DMS79 (cell line): ENCODE measurements at regions not wholly inside any gene's neighbourhood (a gene's known extent, or its start where the extent isn't known, plus 50 kb on each side); places are given as distances from the start of the nearest gene placed in this dataset.
"Not testable (repeated sequence)": the region's sequence is repeated elsewhere in the genome, so short reads cannot be mapped to it uniquely, and the experiment has no call there.

Source experiments
- DNase-seq: peaks from one replicate; lab custom pipeline; 2025; lab: John Stamatoyannopoulos, UW

DNA sequence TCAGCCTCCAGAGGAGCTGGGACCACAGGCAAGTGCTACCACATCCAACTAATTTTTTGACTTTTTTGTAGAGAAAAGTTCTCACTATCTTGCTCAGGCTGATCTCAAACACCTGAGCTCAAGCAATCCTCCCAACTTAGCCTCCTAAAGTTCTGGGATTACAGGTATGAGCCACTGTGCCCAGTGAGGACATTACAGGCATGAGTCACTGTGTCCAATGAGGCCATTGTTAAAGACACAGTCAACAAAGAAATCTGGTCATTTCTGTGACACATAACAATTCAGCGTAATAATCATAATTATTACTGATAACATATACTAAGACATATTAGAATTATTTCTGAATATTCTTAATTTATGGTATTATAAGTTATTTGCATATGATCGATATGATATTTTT is 463.4 kb upstream of the NDN start:
- DNase-seq, result no peak

DNA sequence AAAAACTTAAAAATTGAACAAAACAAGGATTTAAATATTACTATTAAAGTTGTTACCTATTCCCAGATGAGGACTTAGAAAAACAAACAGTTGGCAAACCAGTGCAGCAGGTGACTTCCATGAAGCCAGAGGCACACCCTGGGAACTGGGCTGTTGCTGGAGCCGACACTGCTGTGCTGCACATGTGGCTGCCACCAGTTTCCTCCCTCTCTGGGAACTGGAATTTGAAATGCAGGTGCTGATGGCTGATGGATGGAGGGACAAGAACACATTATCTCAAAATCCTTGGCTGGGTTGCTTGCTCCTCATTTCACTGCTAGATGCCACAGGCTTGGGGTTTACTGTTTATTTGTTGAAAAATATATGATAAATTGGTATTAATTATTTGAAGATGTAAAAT is 471.2 kb upstream of the NDN start:
- not testable (repeated sequence) for DNase-seq

DNA sequence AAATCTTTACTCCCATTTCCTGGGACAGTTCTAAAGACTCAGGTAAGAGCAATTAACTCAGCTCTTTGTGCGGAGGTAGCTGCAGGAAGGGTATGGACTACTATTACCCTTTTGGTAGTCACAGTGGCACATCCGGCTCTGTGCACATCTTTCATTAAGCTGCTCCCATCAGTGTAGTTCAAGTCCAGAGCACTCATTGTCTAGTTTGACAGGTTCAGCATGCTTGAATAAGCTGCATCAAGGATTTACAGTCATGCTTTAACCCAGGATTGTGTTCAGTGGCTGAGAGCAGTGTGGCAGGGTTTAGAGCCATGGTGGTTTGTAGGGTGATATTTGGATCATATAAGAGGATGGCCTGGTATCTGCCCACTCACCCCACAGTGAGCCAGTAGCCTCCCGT is 478.4 kb upstream of the NDN start:
- not testable (repeated sequence) for DNase-seq

- DNase-seq, result not testable (repeated sequence)
Measured at GRCh38 chr15:24202297-24202696, 473.3 kb upstream of the NPAP1 start.

DNA sequence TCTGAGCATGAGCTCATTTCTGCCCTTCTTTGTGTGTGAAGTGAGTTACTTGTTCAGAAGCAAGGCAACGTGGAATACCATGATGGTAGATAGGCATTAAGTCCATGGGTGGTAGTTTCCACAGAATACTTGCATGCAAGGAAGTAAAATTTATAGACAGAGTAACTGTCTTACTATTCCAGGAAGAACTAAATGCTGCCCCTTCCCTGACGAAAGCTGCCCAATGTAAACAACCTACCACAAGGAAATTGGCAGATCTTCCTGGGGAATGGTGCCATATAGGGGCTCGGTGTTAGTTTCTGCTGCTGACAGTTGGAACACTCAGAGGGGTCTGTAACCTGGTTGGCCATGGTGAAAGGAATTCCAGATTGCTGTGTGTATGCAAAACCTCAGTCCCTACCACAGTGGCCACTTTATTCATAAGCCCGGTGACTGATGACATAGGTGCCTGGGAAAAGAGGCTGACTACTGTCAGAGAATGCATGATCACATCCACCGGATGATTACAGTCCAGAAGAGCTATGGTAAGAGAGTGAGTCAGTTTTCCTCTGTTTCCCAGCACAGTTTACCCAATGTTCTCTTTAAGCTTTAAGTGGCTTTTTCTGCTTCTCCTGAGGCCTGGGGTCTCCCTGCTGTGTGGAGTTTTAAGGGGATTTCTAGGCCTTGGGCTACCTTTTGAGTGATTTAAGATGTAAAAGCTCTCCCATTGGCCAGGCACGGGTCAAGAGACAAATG is 463.7 kb upstream of the NPAP1 start:
- DNase-seq, result not testable (repeated sequence)

GRCh38 chr15:24223739-24224138 is 451.8 kb upstream of the NPAP1 start:
- no peak for DNase-seq

DNA sequence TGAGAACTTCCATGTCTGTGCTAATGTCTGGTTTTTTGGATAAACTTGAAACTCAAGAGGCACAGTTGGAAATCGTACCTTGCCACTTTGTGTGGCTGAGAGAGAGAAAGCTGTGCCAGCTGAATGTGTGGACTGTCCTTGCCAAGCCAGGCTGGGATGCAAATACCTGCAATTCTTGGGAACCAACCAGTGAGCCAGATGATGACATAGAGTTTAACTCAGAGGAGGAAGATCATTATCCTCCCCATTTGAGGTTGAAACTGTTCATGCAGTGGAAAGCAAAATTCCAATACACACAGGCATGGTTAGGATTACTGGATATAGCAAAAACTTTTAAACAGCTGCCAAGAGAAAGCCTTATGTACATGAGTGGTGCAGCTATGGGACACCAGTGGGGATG is 451.4 kb upstream of the NPAP1 start:
- DNase-seq, result no peak

DNA sequence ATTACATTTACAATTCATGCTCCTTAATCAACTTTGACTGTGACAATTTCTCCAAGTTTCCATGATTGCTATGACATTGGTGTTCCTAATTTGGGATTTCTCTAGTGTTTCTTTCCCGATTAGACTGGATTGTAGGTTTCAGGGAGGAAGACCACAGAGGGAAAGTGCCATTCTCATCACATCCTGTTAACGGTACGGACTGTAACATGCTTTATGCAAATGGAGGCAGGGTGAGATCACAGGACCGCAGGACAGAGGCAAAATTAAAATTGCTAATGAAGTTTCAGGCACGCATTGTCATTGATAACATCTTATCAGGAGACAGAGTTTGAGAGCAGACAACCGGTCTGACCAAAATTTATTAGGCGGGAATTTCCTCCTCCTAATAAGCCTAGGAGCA is 446.7 kb upstream of the NPAP1 start:
- DNase-seq, result not testable (repeated sequence)

DNA sequence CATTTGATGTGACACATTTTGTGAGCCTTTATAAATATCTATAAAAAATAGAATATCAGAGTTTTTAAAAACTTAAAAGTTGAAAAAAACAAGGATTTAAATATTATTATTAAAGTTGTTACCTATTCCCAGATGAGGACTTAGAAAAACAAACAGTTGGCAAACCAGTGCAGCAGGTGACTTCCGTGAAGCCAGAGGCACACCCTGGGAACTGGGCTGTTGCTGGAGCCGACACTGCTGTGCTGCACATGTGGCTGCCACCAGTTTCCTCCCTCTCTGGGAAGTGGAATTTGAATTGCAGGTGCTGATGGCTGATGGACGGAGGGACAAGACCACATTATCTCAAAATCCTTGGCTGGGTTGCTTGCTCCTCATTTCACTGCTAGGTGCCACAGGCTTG is 442.4 kb upstream of the NPAP1 start:
- not testable (repeated sequence) for DNase-seq

- not testable (repeated sequence) for DNase-seq
Measured at GRCh38 chr15:24240580-24240979, 435.0 kb upstream of the NPAP1 start.

DNA sequence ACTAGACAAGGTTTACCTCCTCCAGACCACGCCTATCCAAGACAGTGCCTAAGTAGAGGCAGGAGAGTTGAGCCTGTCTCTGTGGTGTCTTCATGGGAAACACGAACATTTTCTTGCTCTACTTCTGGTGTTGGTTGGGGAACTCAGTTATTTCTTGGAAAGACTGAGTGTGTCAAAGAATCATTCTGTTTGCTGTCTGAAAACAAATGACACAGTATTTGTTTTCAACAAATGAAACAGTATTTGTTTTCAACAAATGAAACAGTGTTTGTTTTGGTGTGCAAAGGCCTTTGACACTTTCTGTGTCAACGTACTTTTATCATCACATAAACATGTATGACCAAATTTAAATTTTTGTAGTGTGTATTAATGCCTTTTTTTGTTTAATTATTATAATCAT is 416.5 kb upstream of the NPAP1 start:
- not testable (repeated sequence) for DNase-seq

DNA sequence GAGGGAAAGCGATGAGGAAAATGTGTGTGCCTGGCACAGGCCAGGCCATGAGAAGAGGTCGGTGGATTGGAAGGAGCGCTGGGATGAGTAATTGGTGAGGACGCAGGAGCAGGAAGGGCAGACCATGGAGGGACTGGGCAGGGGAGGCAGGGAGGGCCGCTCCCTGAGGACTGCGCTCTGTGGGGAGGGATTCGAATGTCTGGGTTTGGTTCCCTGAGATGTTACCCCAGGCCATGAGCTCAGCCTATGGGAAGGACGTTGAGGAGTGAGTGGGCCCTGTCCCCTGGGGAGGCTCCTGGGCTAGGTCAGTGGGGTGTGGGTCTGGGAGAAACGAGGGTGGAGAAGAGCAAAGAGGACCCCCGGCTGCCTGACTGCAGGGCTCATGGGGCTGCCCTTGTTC is 415.2 kb upstream of the NPAP1 start:
- not testable (repeated sequence) for DNase-seq

DNA sequence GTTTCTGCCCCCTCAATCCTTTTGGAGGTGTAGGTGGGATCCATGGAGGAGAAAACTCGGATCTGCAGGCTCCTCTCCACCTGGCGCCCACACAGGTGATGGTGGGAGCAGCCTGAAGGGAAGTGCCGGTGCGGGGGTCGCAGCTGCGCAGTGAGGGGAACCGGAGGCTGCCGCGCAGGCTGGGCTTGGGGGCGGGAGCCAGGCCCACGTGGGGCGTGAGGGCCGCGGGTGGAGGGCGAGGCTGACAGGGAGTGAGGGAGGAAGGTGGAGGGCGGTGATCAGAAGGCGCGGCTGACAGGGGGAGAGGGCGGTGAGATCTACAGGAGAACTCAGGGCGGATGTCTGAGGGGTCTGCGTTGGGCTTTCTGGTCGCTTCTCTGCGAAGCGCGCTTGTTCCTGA is 414.7 kb upstream of the NPAP1 start:
- DNase-seq, result not testable (repeated sequence)

DNA sequence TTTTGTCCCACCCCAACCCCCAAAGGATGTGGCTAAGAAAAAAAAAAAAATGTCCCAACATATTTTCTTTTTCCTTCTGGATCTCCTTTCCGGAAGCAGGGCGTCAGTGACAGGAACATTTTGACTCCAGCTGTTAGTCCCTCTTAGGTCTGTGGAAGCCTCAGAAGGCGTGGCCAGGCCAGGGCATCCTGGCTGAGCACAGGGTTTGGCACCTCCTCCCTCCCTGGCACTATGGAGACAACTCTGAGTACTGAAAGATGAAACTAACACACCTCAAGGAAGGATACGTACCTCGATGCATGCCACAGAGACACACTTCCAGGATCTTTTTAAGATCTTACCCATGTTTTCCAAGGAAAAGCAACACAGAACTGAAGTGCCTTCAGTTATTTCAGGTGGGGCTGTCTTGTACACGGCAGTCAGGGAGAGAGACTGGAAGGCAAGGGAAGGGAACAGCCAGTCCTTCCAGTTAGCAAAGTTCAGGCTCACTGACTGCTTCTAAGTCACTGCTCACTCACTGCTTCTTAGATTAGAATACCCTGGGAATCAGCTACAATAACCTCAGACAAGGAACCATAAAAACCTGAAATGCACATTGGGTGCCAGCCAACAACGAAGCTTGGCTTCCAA is 406.9 kb upstream of the NPAP1 start:
- DNase-seq, result not testable (repeated sequence)

DNA sequence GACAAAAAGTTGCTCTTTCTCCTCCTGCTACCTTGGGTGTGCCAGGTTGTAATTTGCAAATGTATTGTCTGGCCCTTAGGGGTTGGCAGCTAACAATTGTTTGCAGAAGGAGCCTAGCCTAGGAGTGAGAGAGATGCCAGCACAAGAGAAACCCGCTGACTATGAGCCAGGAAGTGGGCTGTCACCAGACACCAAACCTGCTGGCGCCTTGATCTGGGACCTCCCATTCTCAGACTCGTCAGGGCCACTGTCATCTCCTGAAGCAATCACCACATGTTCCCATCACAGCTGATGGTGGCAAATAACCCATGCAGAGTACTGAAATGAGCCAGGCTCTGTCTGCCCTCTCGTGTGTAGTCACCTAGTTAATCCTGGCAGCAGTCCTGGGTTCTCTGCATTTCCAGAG is 406.4 kb upstream of the NPAP1 start:
- no peak for DNase-seq

GRCh38 chr15:24269923-24270322 is 405.7 kb upstream of the NPAP1 start:
- no peak for DNase-seq

- DNase-seq, result not testable (repeated sequence)
Measured at GRCh38 chr15:24271496-24272244, 403.9 kb upstream of the NPAP1 start.

DNA sequence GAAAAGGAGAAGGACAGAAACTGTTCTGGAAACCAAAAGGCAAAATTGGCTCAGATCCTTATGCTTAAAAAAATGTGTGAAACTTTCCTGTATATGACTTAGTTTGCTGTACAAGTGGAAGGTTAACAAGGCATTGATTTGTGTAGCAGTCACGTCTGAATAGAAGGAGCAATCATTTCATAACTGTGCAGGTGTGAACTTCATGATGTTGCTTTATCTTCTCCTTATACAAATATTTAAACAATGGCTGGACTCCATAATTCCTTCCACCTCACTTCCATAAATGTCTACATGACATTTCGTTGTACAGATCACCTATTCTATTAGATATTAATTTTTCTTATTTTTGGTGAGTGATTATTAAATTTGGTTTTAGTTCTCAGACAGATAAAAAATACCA is 382.7 kb upstream of the NPAP1 start:
- no peak for DNase-seq

DNA sequence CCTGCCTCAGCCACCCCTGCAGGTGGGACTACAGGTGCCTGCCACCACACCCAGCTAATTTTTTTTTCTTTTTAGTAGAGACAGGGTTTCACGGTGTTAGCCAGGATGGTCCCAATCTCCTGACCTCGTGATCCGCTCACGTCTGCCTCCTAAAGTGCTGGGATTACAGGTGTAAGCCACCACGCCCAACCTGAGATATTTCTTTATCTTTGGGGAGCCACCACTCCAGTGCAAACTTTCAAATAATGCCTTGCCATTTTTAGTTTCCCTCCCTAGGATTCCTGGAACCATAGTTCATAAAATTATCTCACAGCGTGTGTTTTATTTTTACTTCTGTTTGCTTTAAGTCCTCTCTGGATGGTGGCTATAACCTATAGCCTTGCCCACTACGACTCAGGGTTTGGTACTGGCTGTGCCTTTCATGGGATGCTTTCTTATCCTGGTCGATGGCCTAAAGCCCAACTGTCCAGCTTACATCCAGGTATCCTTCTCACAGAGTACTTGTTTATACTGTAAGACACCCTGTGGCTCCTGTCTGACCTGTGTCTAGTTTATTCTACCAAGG is 374.7 kb upstream of the NPAP1 start:
- not testable (repeated sequence) for DNase-seq

GRCh38 chr15:24301999-24302398 is 373.6 kb upstream of the NPAP1 start:
- DNase-seq, result not testable (repeated sequence)

DNA sequence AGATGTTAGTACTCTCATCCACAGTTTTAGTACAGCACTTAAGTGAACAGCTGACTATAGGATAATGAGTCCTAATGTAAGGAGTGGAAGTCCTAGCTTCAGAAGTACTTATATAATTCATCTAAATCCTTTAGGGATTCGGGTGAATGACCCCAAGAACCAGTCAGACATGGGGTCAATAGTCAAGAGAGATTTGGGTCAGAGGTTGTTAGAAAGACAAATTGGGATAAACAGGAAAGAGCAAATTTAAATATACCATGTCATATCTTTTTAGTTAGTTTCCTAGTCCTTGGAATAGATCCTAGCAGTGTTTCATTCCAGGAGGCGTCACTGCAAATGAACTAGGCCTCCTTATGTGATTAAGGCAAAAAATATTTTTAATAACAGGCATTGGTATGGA is 370.8 kb upstream of the NPAP1 start:
- DNase-seq, result not testable (repeated sequence)

GRCh38 chr15:24305643-24306042 is 369.9 kb upstream of the NPAP1 start:
- not testable (repeated sequence) for DNase-seq

GRCh38 chr15:24309700-24310099 is 365.9 kb upstream of the NPAP1 start:
- DNase-seq, result not testable (repeated sequence)
